H1 (cell line): ENCODE measurements at regions not wholly inside any gene's neighbourhood (a gene's known extent, or its start where the extent isn't known, plus 50 kb on each side); places are given as distances from the start of the nearest gene placed in this dataset.

Experiments
- CTCF ChIA-PET: fragments of 300-600 bp; sonication (Branson Sonifier 250); formaldehyde crosslinking; loops from one replicate; lab custom pipeline; 2021; ENCODE audit not compliant: partially characterized antibody; lab: Charles Lee
- POLR2A ChIA-PET: fragments of 300-600 bp; sonication (Branson Sonifier 250); formaldehyde crosslinking; loops from one replicate; lab custom pipeline; 2021; ENCODE audit warnings: inconsistent platforms; ENCODE audit not compliant: partially characterized antibody; lab: Charles Lee
- DNase-seq, 2 experiments: peaks; one replicate each; pipeline versions ENCODE4 v3.0.0 to v3.0.0-alpha.2; 2010 to 2022; ENCODE audit warnings: low spot score in 2 of 2, low read depth in 1 of 2, mixed read lengths in 1 of 2
- FAIRE-seq: peaks from 2 replicates; lab custom pipeline; 2011; peaks lifted over from hg19 to GRCh38; lab: Jason Lieb, UNC
- H2AFZ ChIP-seq: 2 replicates; pipeline ENCODE4 v1.8.1; 2012; ENCODE audit warnings: low read length, inconsistent platforms
- H2AK5ac ChIP-seq: 2 replicates; pipeline ENCODE4 v1.6.1; 2013; ENCODE audit warnings: low read depth, low read length
- H2BK120ac ChIP-seq: replicated peaks from 2 replicates; pipeline ENCODE3; 2013; ENCODE audit warnings: low read depth, low read length, inconsistent platforms
- H2BK12ac ChIP-seq: 2 replicates; pipeline ENCODE4 v1.6.1; 2013; ENCODE audit warnings: low read depth, low read length
- H2BK15ac ChIP-seq: 2 replicates; pipeline ENCODE4 v1.6.1; 2013; ENCODE audit warnings: low read length
- H2BK20ac ChIP-seq: 2 replicates; pipeline ENCODE4 v1.6.1; 2013; ENCODE audit warnings: low read length
- H2BK5ac ChIP-seq: 2 replicates; pipeline ENCODE4 v1.6.1; 2013; ENCODE audit warnings: low read depth, low read length
- H3K14ac ChIP-seq: 2 replicates; pipeline ENCODE4 v1.6.1; 2013; ENCODE audit warnings: inconsistent platforms; ENCODE audit not compliant: insufficient read length
- H3K18ac ChIP-seq: 2 replicates; pipeline ENCODE4 v1.6.1; 2013; ENCODE audit warnings: low read length; ENCODE audit errors: extremely low read depth
- H3K23ac ChIP-seq: 2 replicates; pipeline ENCODE4 v1.6.1; 2013; ENCODE audit warnings: inconsistent platforms; ENCODE audit not compliant: insufficient read length
- H3K23me2 ChIP-seq: 2 replicates; pipeline ENCODE4 v1.6.1; 2013; ENCODE audit warnings: low read depth, low read length
- H3K27ac ChIP-seq: 2 replicates; pipeline ENCODE4 v1.6.1; 2011; ENCODE audit warnings: low read depth, low read length, inconsistent platforms
- H3K27me3 ChIP-seq, 4 experiments: replicated peaks in 1 of 4; 1 replicate in 1 of 4; 2 replicates in 3 of 4; pipeline versions ENCODE4 v1.6.1 to v1.8.1; 2011 to 2013; ENCODE audit warnings: low read length in 3 of 4, mild to moderate bottlenecking in 3 of 4, inconsistent platforms in 2 of 4, mixed read lengths in 2 of 4, moderate library complexity in 1 of 4; ENCODE audit not compliant: control insufficient read depth in 3 of 4, insufficient read depth in 3 of 4; ENCODE audit errors: extremely low read depth in 1 of 4
- H3K36me3 ChIP-seq, 4 experiments: 2 replicates each; pipeline versions ENCODE4 v1.6.1 to v1.8.1; 2011 to 2013; ENCODE audit warnings: mild to moderate bottlenecking in 4 of 4, low read length in 3 of 4, moderate library complexity in 2 of 4, control low read depth in 1 of 4, inconsistent platforms in 1 of 4; ENCODE audit not compliant: insufficient read depth in 4 of 4, control insufficient read depth in 2 of 4
- H3K4ac ChIP-seq: replicated peaks from 2 replicates; pipeline ENCODE3; 2013; ENCODE audit warnings: low read length, low read depth, mixed read lengths, inconsistent platforms; ENCODE audit not compliant: insufficient read length
- H3K4me1 ChIP-seq, 4 experiments: replicated peaks in 1 of 4; 1 replicate in 1 of 4; 2 replicates in 3 of 4; pipeline versions ENCODE4 v1.6.1 to v1.8.1; 2011 to 2013; ENCODE audit warnings: low read length in 3 of 4, inconsistent platforms in 2 of 4, mixed read lengths in 1 of 4; ENCODE audit not compliant: insufficient read depth in 4 of 4, control insufficient read depth in 3 of 4
- H3K4me2 ChIP-seq, 2 experiments: 2 replicates each; pipeline versions ENCODE4 v1.6.1 to v1.8.1; 2011 to 2013; ENCODE audit warnings: low read depth in 2 of 2, low read length in 2 of 2, control low read depth in 1 of 2, inconsistent platforms in 1 of 2, mild to moderate bottlenecking in 1 of 2; ENCODE audit not compliant: insufficient read depth in 1 of 2
- H3K4me3 ChIP-seq, 4 experiments: fragments of 200-600, 300-600 bp in 1 of 4; sonication (generic), shearing (Covaris generic), sonication (Bioruptor Twin) in 1 of 4; 2 replicates each; pipeline versions ENCODE4 v1.5.1 to v1.8.1; 2011 to 2016; ENCODE audit warnings: low read length in 4 of 4, low read depth in 3 of 4, control low read depth in 2 of 4, inconsistent platforms in 2 of 4, mild to moderate bottlenecking in 2 of 4, mixed read lengths in 1 of 4, moderate library complexity in 1 of 4; ENCODE audit not compliant: insufficient read depth in 2 of 4; ENCODE audit errors: extremely low read depth in 1 of 4
- H3K56ac ChIP-seq: replicated peaks from 2 replicates; pipeline ENCODE3; 2013; ENCODE audit warnings: low read depth, mild to moderate bottlenecking, mixed read lengths, low read length, inconsistent platforms; ENCODE audit not compliant: insufficient read length
- H3K79me1 ChIP-seq: 2 replicates; pipeline ENCODE4 v1.6.1; 2013; ENCODE audit warnings: low read depth, low read length, control low read depth
- H3K79me2 ChIP-seq, 2 experiments: 2 replicates each; pipeline versions ENCODE4 v1.6.1 to v1.8.1; 2012 to 2013; ENCODE audit warnings: low read length in 2 of 2, mild to moderate bottlenecking in 2 of 2, inconsistent platforms in 1 of 2; ENCODE audit not compliant: insufficient read depth in 2 of 2, control insufficient read depth in 1 of 2
- H3K9ac ChIP-seq, 4 experiments: replicated peaks in 1 of 4; 1 replicate in 1 of 4; 2 replicates in 3 of 4; pipeline versions ENCODE4 v1.6.1 to v1.8.1; 2011 to 2013; ENCODE audit warnings: low read depth in 3 of 4, low read length in 3 of 4, control low read depth in 2 of 4, mild to moderate bottlenecking in 2 of 4, moderate library complexity in 2 of 4, inconsistent platforms in 1 of 4; ENCODE audit errors: extremely low read depth in 1 of 4
- H3K9me3 ChIP-seq, 2 experiments: 2 replicates each; pipeline versions ENCODE4 v1.6.1 to v1.8.1; 2012 to 2013; ENCODE audit warnings: mild to moderate bottlenecking in 2 of 2, moderate library complexity in 2 of 2, control low read depth in 1 of 2, inconsistent platforms in 1 of 2, low read depth in 1 of 2, low read length in 1 of 2, mixed read lengths in 1 of 2; ENCODE audit not compliant: insufficient read depth in 2 of 2
- H4K20me1 ChIP-seq, 2 experiments: replicated peaks in 1 of 2; 2 replicates each; pipeline versions ENCODE3 to v1.8.1; 2011 to 2013; ENCODE audit warnings: inconsistent platforms in 2 of 2, low read length in 2 of 2, mild to moderate bottlenecking in 1 of 2; ENCODE audit not compliant: insufficient read depth in 2 of 2, control insufficient read depth in 1 of 2
- H4K5ac ChIP-seq: 2 replicates; pipeline ENCODE4 v1.6.1; 2013; ENCODE audit warnings: low read length, low read depth, mixed read lengths, inconsistent platforms; ENCODE audit not compliant: insufficient read length
- H4K8ac ChIP-seq: 2 replicates; pipeline ENCODE4 v1.8.0; 2013; ENCODE audit warnings: mild to moderate bottlenecking, moderate library complexity, low read length, inconsistent platforms; ENCODE audit not compliant: insufficient read depth; ENCODE audit errors: extremely low read depth
- H4K91ac ChIP-seq: replicated peaks from 2 replicates; pipeline ENCODE3; 2013; ENCODE audit warnings: low read length, mixed read lengths, inconsistent platforms; ENCODE audit not compliant: insufficient read length
- RAD21 ChIP-seq, 2 experiments: IDR thresholded peaks in 1 of 2; conservative IDR thresholded peaks in 1 of 2; 2 replicates each; pipeline ENCODE4 v1.6.1; 2011; ENCODE audit warnings: low read depth in 2 of 2, low read length in 2 of 2, improper control_type of control experiment in 1 of 2, inconsistent platforms in 1 of 2, mild to moderate bottlenecking in 1 of 2, moderate library complexity in 1 of 2
- SIRT6 ChIP-seq: IDR thresholded peaks from one replicate; pipeline ENCODE4 v1.7.1; 2012; ENCODE audit warnings: low read length, inconsistent platforms
- SIX5 ChIP-seq: IDR thresholded peaks from 2 replicates; pipeline ENCODE4 v1.6.1; 2011; ENCODE audit warnings: mild to moderate bottlenecking, low read depth, low read length
- WGBS, 2 experiments: shearing (Covaris generic) in 1 of 2; methylation state at CpG; one replicate each; pipeline versions ENCODE4 v1.1.6 to v1.1.7; 2013 to 2015; ENCODE audit warnings: low lambda C conversion rate in 2 of 2, mixed read lengths in 2 of 2, inconsistent platforms in 1 of 2, low coverage in 1 of 2, missing lambda C conversion rate in 1 of 2; ENCODE audit not compliant: insufficient replicate concordance in 2 of 2, insufficient coverage in 1 of 2, insufficient read length in 1 of 2; ENCODE audit errors: extremely low coverage in 1 of 2, missing lambda C conversion rate in 1 of 2; 5-methylcytosine and 5-hydroxymethylcytosine counted together

DNA sequence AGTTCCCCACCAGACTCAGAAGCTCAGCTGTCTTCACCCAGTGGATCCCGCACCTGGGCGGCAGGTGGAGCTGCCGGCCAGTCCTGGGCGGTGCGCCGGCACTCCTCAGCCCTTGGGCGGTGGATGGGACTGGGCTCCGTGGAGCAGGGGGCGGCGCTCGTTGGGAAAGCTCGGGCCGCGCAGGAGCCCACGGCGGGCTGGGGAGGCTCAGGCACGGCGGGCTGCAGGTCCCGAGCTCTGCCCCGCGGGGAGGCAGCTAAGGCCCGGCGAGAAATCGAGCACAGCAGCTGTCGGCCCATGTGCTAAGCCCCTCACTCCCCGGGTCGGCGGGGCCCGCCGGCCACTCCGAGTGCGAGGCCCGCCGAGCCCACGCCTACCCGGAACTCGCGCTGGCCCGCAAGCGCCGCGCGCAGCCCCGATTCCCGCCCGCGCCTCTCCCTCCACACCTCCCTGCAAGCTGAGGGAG is 560.0 kb downstream of the BRINP1 start:
- ChIA-PET CTCF (interaction anchor here (1.0 to 1.5 kb wide), 4 partner anchors 8 to 224 kb away, joined by 3 to 4 read pairs (median 4); no protein-coding TSS in a partner anchor), POLR2A (no interaction called here)
- WGBS, 2 experiments: 62% methylated on average over 29 of the region's 47 CpGs; no CpG with 5 or more reads in 1 of the 2 experiments
- Histone ChIP-seq H2BK15ac (no peak overlapping the region), H3K36me3 (no peaks in the 10 kb centered on the region), H3K27ac (no peak overlapping the region), H3K4me2 (peak overlapping the region in 1 of 2 experiments; percentile 13; a peak in 1 of 4 replicates), H3K4me1 (no peaks in the 10 kb centered on the region), H4K20me1 (no peaks in the 10 kb centered on the region), H3K79me2 (no peaks in the 10 kb centered on the region), H3K23me2 (no peaks in the 10 kb centered on the region), H2BK5ac (no peak overlapping the region), H3K27me3 (no peaks in the 10 kb centered on the region), H3K56ac (no peak overlapping the region), H4K91ac (no peak overlapping the region), H3K9me3 (peaks cover 0 to 7% of the 10 kb centered on the region in 2 experiments; a peak in 1 of 4 replicates), H2BK120ac (no peak overlapping the region), H4K5ac (no peak overlapping the region), H4K8ac (no peak overlapping the region), H3K4me3 (peak overlapping the region in 2 of 4 experiments; percentile 23 to 37; a peak in 3 of 8 replicates), H3K79me1 (no peaks in the 10 kb centered on the region), H3K9ac (no peak overlapping the region), H3K14ac (no peak overlapping the region), H2BK20ac (no peak overlapping the region), H2AFZ (no peak overlapping the region), H2BK12ac (no peak overlapping the region), H3K23ac (no peak overlapping the region), H3K4ac (no peak overlapping the region), H2AK5ac (no peak overlapping the region), H3K18ac (no peak overlapping the region)
- FAIRE-seq: no peak
- DNase-seq: peak; percentile 10 to 68
- TF ChIP-seq SIRT6 (no peak), SIX5 (no peak), RAD21 (IDR thresholded peaks at IDR 0.05 in 1 of 2, conservative IDR thresholded peaks at IDR 0.05 in 1 of 2; ENCODE audit: low read depth in 2 of 2, low read length in 2 of 2) (peak; percentile 43 to 61)
